Inflammatory macrophage treated with lipopolysaccharide for 4 hours (primary cell): ENCODE measurements at regions not wholly inside any gene's neighbourhood (a gene's known extent, or its start where the extent isn't known, plus 50 kb on each side); places are given as distances from the start of the nearest gene placed in this dataset.
A peak's percentile ranks its signal among the peaks of the same experiment; 100 is the strongest.

ENCODE experiments used
- DNase-seq: peaks from one replicate; pipeline ENCODE4 v3.0.0-alpha.2; 2020

GRCh38 chr17:56648321-56648720 is 54.8 kb downstream of the NOG start:
- no peak for DNase-seq

GRCh38 chr17:56648806-56649205 is 55.3 kb downstream of the NOG start:
- no peak for DNase-seq

GRCh38 chr17:56652628-56653027 is 59.1 kb downstream of the NOG start:
- no peak for DNase-seq

GRCh38 chr17:56653877-56654276 is 60.4 kb downstream of the NOG start:
- DNase-seq = peak; percentile 75

GRCh38 chr17:56656701-56657327 is 63.3 kb downstream of the NOG start:
- no peak for DNase-seq

GRCh38 chr17:56658648-56659047 is 65.1 kb downstream of the NOG start:
- DNase-seq = no peak

- DNase-seq = no peak
These were observed 66.1 kb downstream of the NOG start for GRCh38 chr17:56659622-56660021.

- DNase-seq = no peak
These were observed 68.4 kb downstream of the NOG start for GRCh38 chr17:56661906-56662305.

- no peak for DNase-seq
These were observed 72.4 kb downstream of the NOG start for GRCh38 chr17:56665864-56666263.

- no peak for DNase-seq
These were observed 74.5 kb downstream of the NOG start for GRCh38 chr17:56667925-56668458.

- DNase-seq = no peak
These were observed 78.7 kb downstream of the NOG start for GRCh38 chr17:56672195-56672594.

GRCh38 chr17:56674401-56674925 is 81.0 kb downstream of the NOG start:
- DNase-seq = no peak

GRCh38 chr17:56675876-56676660 is 82.6 kb downstream of the NOG start:
- DNase-seq = no peak

GRCh38 chr17:56676810-56677209 is 83.3 kb downstream of the NOG start:
- no peak for DNase-seq

- DNase-seq = no peak
These were observed 85.0 kb downstream of the NOG start for GRCh38 chr17:56678249-56679114.

- DNase-seq = peak; percentile 19
These were observed 85.7 kb downstream of the NOG start for GRCh38 chr17:56679115-56679776.

- no peak for DNase-seq
These were observed 86.4 kb downstream of the NOG start for GRCh38 chr17:56679777-56680422.

- DNase-seq = no peak
These were observed 87.2 kb downstream of the NOG start for GRCh38 chr17:56680676-56681075.

- no peak for DNase-seq
These were observed 88.2 kb downstream of the NOG start for GRCh38 chr17:56681561-56682266.

- DNase-seq = no peak
These were observed 94.7 kb downstream of the NOG start for GRCh38 chr17:56688151-56688550.
